OCI-LY7 (cell line): ENCODE measurements at regions not wholly inside any gene's neighbourhood (a gene's known extent, or its start where the extent isn't known, plus 50 kb on each side); places are given as distances from the start of the nearest gene placed in this dataset.
"Not testable (repeated sequence)": the region's sequence is repeated elsewhere in the genome, so short reads cannot be mapped to it uniquely, and the experiment has no call there.

Source experiments
- BruUV-seq: library from RNA; stranded (reverse); fragments of 400-500 nt; replicated peaks from 2 replicates; lab custom pipeline; 2021; lab: Mats Ljungman, UMichigan
- CTCF ChIA-PET: fragments of 300-600 bp; sonication (Branson Sonifier 250); formaldehyde crosslinking; loops from one replicate; lab custom pipeline; 2022; ENCODE audit warnings: antibody characterized with exemption; ENCODE audit not compliant: unreplicated experiment; lab: Charles Lee
- POLR2A ChIA-PET: fragments of 300-600 bp; sonication (Branson Sonifier 250); formaldehyde crosslinking; loops from one replicate; lab custom pipeline; 2022; ENCODE audit warnings: antibody characterized with exemption; lab: Charles Lee
- DNase-seq: peaks from one replicate; pipeline ENCODE4 v3.0.0-alpha.2; 2015; ENCODE audit warnings: low spot score
- H2AFZ ChIP-seq: fragments of 200-600 bp; sonication (generic), shearing (Covaris generic); 2 replicates; pipeline ENCODE4 v1.6.1; 2014; ENCODE audit warnings: mild to moderate bottlenecking, antibody characterized with exemption, low read length, moderate library complexity
- H3K27ac ChIP-seq: fragments of 200-600 bp; sonication (generic); 2 replicates; pipeline ENCODE4 v1.5.1; 2014; ENCODE audit warnings: mixed run types, low read depth, mild to moderate bottlenecking, moderate library complexity, low read length, inconsistent platforms; ENCODE audit not compliant: poor library complexity, severe bottlenecking
- H3K36me3 ChIP-seq: fragments of 200-600 bp; sonication (generic); 2 replicates; pipeline ENCODE4 v1.6.1; 2014; ENCODE audit warnings: mild to moderate bottlenecking, antibody characterized with exemption, low read length, moderate library complexity, mixed read lengths; ENCODE audit not compliant: insufficient read depth
- H3K4me1 ChIP-seq: fragments of 200-600 bp; sonication (generic); 2 replicates; pipeline ENCODE4 v1.5.1; 2014; ENCODE audit warnings: mild to moderate bottlenecking, low read length; ENCODE audit not compliant: insufficient read depth, poor library complexity, severe bottlenecking
- H3K4me2 ChIP-seq: fragments of 200-600 bp; sonication (generic); 2 replicates; pipeline ENCODE4 v1.6.1; 2014; ENCODE audit warnings: mild to moderate bottlenecking, low read length
- H3K4me3 ChIP-seq: fragments of 200-600 bp; sonication (generic); 2 replicates; pipeline ENCODE4 v1.5.1; 2014; ENCODE audit warnings: mild to moderate bottlenecking, low read depth, low read length; ENCODE audit not compliant: poor library complexity, severe bottlenecking
- H3K79me2 ChIP-seq: fragments of 200-600 bp; sonication (generic); 2 replicates; pipeline ENCODE4 v1.6.1; 2016; ENCODE audit warnings: low read depth, mild to moderate bottlenecking, low read length, moderate library complexity, mixed read lengths; ENCODE audit not compliant: insufficient read depth
- H3K9me2 ChIP-seq: fragments of 200-600 bp; sonication (generic); 2 replicates; pipeline ENCODE4 v1.6.1; 2016; ENCODE audit warnings: mild to moderate bottlenecking, low read length, mixed read lengths; ENCODE audit not compliant: insufficient read depth
- H3K9me3 ChIP-seq: fragments of 200-600 bp; sonication (generic); 2 replicates; pipeline ENCODE4 v1.6.1; 2014; ENCODE audit warnings: mild to moderate bottlenecking, mixed run types, low read length, mixed read lengths
- H4K20me1 ChIP-seq: fragments of 200-600 bp; sonication (generic); 2 replicates; pipeline ENCODE4 v1.6.1; 2014; ENCODE audit warnings: mild to moderate bottlenecking, antibody characterized with exemption, low read length, moderate library complexity, mixed read lengths; ENCODE audit not compliant: insufficient read depth
- EZH2phosphoT487 ChIP-seq: fragments of 200-600 bp; sonication (generic); IDR thresholded peaks from 2 replicates; pipeline ENCODE4 v1.6.1; 2018; ENCODE audit warnings: low read depth, borderline replicate concordance, mild to moderate bottlenecking, mixed run types, antibody characterized with exemption, low read length, moderate library complexity, mixed read lengths
- intact Hi-C: fragments of 100-400 bp; cut with micrococcal nuclease; formaldehyde crosslinking; loops from one replicate; pipeline ENCODE4 v1.10.0; 2022; ENCODE audit not compliant: unreplicated experiment
- TF ChIP-seq, protein P1 (sequence below): fragments of 200-600 bp; sonication (generic); conservative IDR thresholded peaks from 2 replicates; pipeline ENCODE4 v1.5.1; 2014; ENCODE audit warnings: mild to moderate bottlenecking, antibody characterized with exemption, low read length, moderate library complexity, mixed read lengths

DNA sequence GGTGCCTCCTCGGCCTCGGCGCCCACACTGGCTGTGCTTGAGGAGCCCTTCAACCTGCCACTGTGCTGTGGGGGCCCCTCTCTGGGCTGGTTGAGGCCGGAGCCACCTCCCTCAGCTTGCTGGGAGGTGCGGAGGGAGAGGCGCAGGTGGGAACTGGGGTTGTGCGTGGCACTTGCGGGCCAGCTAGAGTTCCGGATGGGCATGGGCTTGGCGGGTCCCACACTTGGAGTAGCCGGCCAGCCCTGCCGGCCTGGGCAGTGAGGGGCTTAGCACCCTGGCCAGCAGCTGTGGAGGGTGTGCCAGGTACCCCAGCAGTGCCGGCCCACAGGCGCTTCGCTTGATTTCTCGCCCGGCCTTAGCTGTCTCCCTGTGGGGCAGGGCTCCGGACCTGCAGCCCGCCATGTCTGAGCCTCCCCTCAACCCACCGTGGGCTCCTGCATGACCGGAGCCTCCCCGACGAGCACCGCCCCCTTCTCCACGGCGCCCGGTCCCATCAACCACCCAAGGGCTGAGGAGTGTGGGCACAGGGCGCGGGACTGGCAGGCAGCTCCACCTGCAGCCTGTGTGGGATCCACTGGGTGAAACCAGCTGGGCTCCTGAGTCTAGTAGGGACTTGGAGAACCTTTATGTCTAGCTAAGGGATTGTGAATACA lies 723.8 kb downstream of the DIAPH3 start:
- H3K36me3 ChIP-seq: no peaks in the 10 kb centered on the region
- no peaks in the 10 kb centered on the region for H4K20me1 ChIP-seq
- no peak for TF ChIP-seq EZH2phosphoT487
- TF ChIP-seq, protein P1, sequence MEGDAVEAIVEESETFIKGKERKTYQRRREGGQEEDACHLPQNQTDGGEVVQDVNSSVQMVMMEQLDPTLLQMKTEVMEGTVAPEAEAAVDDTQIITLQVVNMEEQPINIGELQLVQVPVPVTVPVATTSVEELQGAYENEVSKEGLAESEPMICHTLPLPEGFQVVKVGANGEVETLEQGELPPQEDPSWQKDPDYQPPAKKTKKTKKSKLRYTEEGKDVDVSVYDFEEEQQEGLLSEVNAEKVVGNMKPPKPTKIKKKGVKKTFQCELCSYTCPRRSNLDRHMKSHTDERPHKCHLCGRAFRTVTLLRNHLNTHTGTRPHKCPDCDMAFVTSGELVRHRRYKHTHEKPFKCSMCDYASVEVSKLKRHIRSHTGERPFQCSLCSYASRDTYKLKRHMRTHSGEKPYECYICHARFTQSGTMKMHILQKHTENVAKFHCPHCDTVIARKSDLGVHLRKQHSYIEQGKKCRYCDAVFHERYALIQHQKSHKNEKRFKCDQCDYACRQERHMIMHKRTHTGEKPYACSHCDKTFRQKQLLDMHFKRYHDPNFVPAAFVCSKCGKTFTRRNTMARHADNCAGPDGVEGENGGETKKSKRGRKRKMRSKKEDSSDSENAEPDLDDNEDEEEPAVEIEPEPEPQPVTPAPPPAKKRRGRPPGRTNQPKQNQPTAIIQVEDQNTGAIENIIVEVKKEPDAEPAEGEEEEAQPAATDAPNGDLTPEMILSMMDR: no peak
- no TSS peak for BruUV-seq
- no peak overlapping the region for H3K27ac ChIP-seq
- no peaks in the 10 kb centered on the region for H3K9me3 ChIP-seq
- no peaks in the 10 kb centered on the region for H3K9me2 ChIP-seq
- H3K4me1 ChIP-seq: peaks cover 7% of the 10 kb centered on the region
- no peaks in the 10 kb centered on the region for H3K79me2 ChIP-seq
- POLR2A ChIA-PET: interaction anchor here (1.7 kb wide), 1 partner anchor 14 kb away, joined by 5 read pairs; no protein-coding TSS in a partner anchor
- no peak for DNase-seq
- no peak overlapping the region for H3K4me3 ChIP-seq
- CTCF ChIA-PET: no interaction called here
- no peak overlapping the region for H2AFZ ChIP-seq
- intact Hi-C loops: no loop called here
- H3K4me2 ChIP-seq: no peak overlapping the region

DNA sequence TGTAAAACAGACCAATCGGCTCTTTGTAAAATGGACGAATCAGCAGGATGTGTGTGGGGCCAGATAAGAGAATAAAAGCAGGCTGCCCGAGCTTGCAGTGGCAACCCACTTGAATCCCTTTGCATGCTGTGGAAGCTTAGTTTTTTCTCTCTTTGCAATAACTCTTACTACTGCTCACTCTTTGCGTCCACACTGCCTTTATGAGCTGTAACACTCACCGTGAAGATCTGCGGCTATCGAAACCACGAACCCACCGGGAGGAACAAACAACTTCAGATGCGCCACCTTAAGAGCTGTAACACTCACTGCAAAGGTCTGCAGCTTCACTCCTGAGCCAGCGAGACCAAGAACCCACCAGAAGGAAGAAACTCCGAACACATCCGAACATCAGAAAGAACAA lies 722.7 kb downstream of the DIAPH3 start:
- BruUV-seq, H3K9me2 ChIP-seq, H3K79me2 ChIP-seq, intact Hi-C loops, H3K27ac ChIP-seq, H3K36me3 ChIP-seq, H3K4me3 ChIP-seq, H4K20me1 ChIP-seq, CTCF ChIA-PET, H2AFZ ChIP-seq, H3K4me1 ChIP-seq, DNase-seq, H3K9me3 ChIP-seq, H3K4me2 ChIP-seq: not testable (repeated sequence)
- POLR2A ChIA-PET: interaction anchor here (1.2 to 1.7 kb wide), 2 partner anchors 10 to 16 kb away, joined by 5 read pairs; no protein-coding TSS in a partner anchor

DNA sequence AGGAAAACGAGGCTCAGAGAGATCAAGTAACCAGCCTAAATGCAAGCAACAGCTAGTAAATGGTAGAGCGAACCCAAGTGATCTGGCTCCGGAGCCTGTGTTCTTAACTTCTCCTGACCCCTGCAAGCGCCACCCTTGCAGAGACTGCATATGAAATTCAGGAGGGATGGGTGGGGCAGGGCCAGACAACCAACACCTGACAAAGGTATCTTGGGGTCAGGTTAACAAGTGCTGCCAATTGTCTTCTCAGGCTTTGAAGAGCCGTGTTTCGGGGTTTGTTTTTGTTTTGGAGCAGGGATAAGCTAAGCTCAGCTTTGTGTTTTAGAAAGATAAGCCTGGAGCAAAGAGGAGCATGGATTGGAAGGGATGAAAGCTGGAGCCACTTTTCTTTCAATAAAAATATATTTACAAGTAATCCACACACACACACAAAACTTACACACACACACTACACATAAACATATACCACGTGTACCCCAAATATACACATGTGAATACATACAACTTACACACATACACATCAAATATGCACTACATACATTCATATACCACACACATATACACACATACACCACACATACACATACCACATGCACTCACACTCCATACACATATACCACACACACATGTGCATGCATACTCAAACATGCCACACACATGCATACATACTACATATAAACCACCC lies 722.0 kb downstream of the DIAPH3 start:
- peaks cover 7% of the 10 kb centered on the region for H3K4me1 ChIP-seq

More for the DNA sequence above, 722.0 kb downstream of the DIAPH3 start:
- Histone ChIP-seq H3K4me3 (no peak overlapping the region), H4K20me1 (no peaks in the 10 kb centered on the region), H3K27ac (no peak overlapping the region), H3K9me2 (no peaks in the 10 kb centered on the region), H3K4me2 (no peak overlapping the region), H3K79me2 (no peaks in the 10 kb centered on the region), H2AFZ (no peak overlapping the region), H3K36me3 (no peaks in the 10 kb centered on the region), H3K9me3 (no peaks in the 10 kb centered on the region)
- ChIA-PET CTCF (no interaction called here), POLR2A (interaction anchor here (0.9 to 1.7 kb wide), 3 partner anchors 10 to 16 kb away, joined by 4 to 5 read pairs (median 5); no protein-coding TSS in a partner anchor)
- intact Hi-C loops: no loop called here
- TF ChIP-seq EZH2phosphoT487: no peak
- TF ChIP-seq, protein P1: no peak
- no peak for DNase-seq
- no TSS peak for BruUV-seq
